Brain microvascular endothelial cell (primary cell): ENCODE measurements at regions not wholly inside any gene's neighbourhood (a gene's known extent, or its start where the extent isn't known, plus 50 kb on each side); places are given as distances from the start of the nearest gene placed in this dataset.

Experiments used
- DNase-seq: peaks from one replicate; pipeline ENCODE4 v3.0.0-alpha.2; 2020
- H3K27ac ChIP-seq: fragments of 250-450 bp; sonication (Bioruptor Pico); 2 replicates; pipeline ENCODE4 v1.5.1; 2020; ENCODE audit warnings: mild to moderate bottlenecking, moderate library complexity
- H3K27me3 ChIP-seq: fragments of 250-450 bp; sonication (Bioruptor Pico); replicated peaks from 2 replicates; pipeline ENCODE4 v1.5.1; 2020; ENCODE audit warnings: mild to moderate bottlenecking
- H3K36me3 ChIP-seq: fragments of 250-450 bp; sonication (Bioruptor Pico); replicated peaks from 2 replicates; pipeline ENCODE4 v1.5.1; 2020; ENCODE audit warnings: mild to moderate bottlenecking
- H3K4me3 ChIP-seq: 2 replicates; pipeline ENCODE4 v1.5.1; 2011; ENCODE audit warnings: low read depth, mild to moderate bottlenecking, control low read depth, low read length, moderate library complexity
- CTCF ChIP-seq: IDR thresholded peaks from 2 replicates; pipeline ENCODE4 v1.5.1; 2011; ENCODE audit warnings: low read depth, mild to moderate bottlenecking, moderate library complexity, low read length, control low read depth, inconsistent platforms; ENCODE audit errors: missing control alignments
- in situ Hi-C: cut with HindIII; loops from 2 replicates; pipeline ENCODE4 v1.10.0; 2017; ENCODE audit warnings: low sequenced_read_pairs, low pct_ligation_motif_present

- DNase-seq = peak; percentile 48
- TF ChIP-seq CTCF = no peak
- Histone ChIP-seq H3K27me3 (peaks cover 3% of the 10 kb centered on the region), H3K36me3 (no peaks in the 10 kb centered on the region), H3K4me3 (peak overlapping the region; percentile 35), H3K27ac (no peak overlapping the region)
- in situ Hi-C loops = no loop called here
These were observed 67.0 kb upstream of the SLC25A26 start for GRCh38 chr3:66153481-66154443.

- no peak for DNase-seq
- H3K27ac ChIP-seq = no peak overlapping the region
- peaks cover 3% of the 10 kb centered on the region for H3K27me3 ChIP-seq
- no peak for TF ChIP-seq CTCF
- H3K36me3 ChIP-seq = no peaks in the 10 kb centered on the region
- in situ Hi-C loops = no loop called here
- H3K4me3 ChIP-seq = no peak overlapping the region
These were observed 68.5 kb upstream of the SLC25A26 start for GRCh38 chr3:66152336-66152735.

- no peaks in the 10 kb centered on the region for H3K36me3 ChIP-seq
- H3K4me3 ChIP-seq = no peak overlapping the region
- H3K27ac ChIP-seq = no peak overlapping the region
- TF ChIP-seq CTCF = no peak
- H3K27me3 ChIP-seq = peaks cover 3% of the 10 kb centered on the region
- no peak for DNase-seq
- in situ Hi-C loops = no loop called here
These were observed 69.8 kb upstream of the SLC25A26 start for GRCh38 chr3:66150977-66151376.

GRCh38 chr3:66149269-66149668 lies 71.5 kb upstream of the SLC25A26 start:
- DNase-seq = no peak
- H3K27me3 ChIP-seq = peaks cover 3% of the 10 kb centered on the region
- no peak overlapping the region for H3K4me3 ChIP-seq
- no peaks in the 10 kb centered on the region for H3K36me3 ChIP-seq
- in situ Hi-C loops = no loop called here
- no peak for TF ChIP-seq CTCF
- H3K27ac ChIP-seq = no peak overlapping the region

- Histone ChIP-seq H3K27ac (no peak overlapping the region), H3K4me3 (no peak overlapping the region), H3K27me3 (no peaks in the 10 kb centered on the region), H3K36me3 (no peaks in the 10 kb centered on the region)
- in situ Hi-C loops = no loop called here
- TF ChIP-seq CTCF = no peak
- no peak for DNase-seq
These were observed 75.4 kb upstream of the SLC25A26 start for GRCh38 chr3:66145408-66145733.
